IMR-90 (cell line): ENCODE measurements at regions not wholly inside any gene's neighbourhood (a gene's known extent, or its start where the extent isn't known, plus 50 kb on each side); places are given as distances from the start of the nearest gene placed in this dataset.

Experiments used
- ATAC-seq: fragments of 200-7000 bp; cut with Tn5 transposase; 2 replicates; pipeline ENCODE4 v1.9.1; 2020; ENCODE audit warnings: low read depth, mild to moderate bottlenecking, moderate library complexity
- BruUV-seq: library from RNA; stranded (reverse); fragments of 400-500 nt; replicated peaks from 2 replicates; lab custom pipeline; 2021; lab: Mats Ljungman, UMichigan
- CTCF ChIA-PET: fragments of 300-600 bp; formaldehyde crosslinking; extraction: SDS; loops from one replicate; lab custom pipeline; 2021; ENCODE audit warnings: antibody characterized with exemption; lab: Yijun Ruan, JAX
- POLR2A ChIA-PET: fragments of 300-600 bp; sonication (Branson Sonifier 250); formaldehyde crosslinking; loops from one replicate; lab custom pipeline; 2022; ENCODE audit warnings: antibody characterized with exemption; ENCODE audit not compliant: unreplicated experiment; lab: Charles Lee
- DNase-seq: peaks from one replicate; pipeline ENCODE4 v3.0.0; 2013
- H2AFZ ChIP-seq: replicated peaks from 2 replicates; pipeline ENCODE3; 2013; ENCODE audit warnings: low read length, mild to moderate bottlenecking; ENCODE audit not compliant: poor library complexity
- H2AK5ac ChIP-seq: 2 replicates; pipeline ENCODE4 v1.6.1; 2013; ENCODE audit warnings: low read depth, low read length, inconsistent platforms
- H2AK9ac ChIP-seq: replicated peaks from 2 replicates; pipeline ENCODE3; 2013; ENCODE audit warnings: mild to moderate bottlenecking, low read depth, low read length, moderate library complexity; ENCODE audit not compliant: poor library complexity
- H2BK120ac ChIP-seq: 2 replicates; pipeline ENCODE4 v1.6.1; 2013; ENCODE audit warnings: low read depth, low read length, inconsistent platforms
- H2BK15ac ChIP-seq: 3 replicates; pipeline ENCODE4 v1.6.1; 2013; ENCODE audit warnings: low read depth, low read length, inconsistent platforms
- H2BK20ac ChIP-seq: 2 replicates; pipeline ENCODE4 v1.6.1; 2013; ENCODE audit warnings: low read depth, mild to moderate bottlenecking, inconsistent platforms, low read length, moderate library complexity
- H2BK5ac ChIP-seq: 2 replicates; pipeline ENCODE4 v1.6.1; 2013; ENCODE audit warnings: mild to moderate bottlenecking, low read depth, low read length, inconsistent platforms; ENCODE audit not compliant: poor library complexity, severe bottlenecking
- H3K14ac ChIP-seq: replicated peaks from 2 replicates; pipeline ENCODE4 v1.6.1; 2013; ENCODE audit warnings: low read depth, low read length, inconsistent platforms
- H3K18ac ChIP-seq: 2 replicates; pipeline ENCODE4 v1.6.1; 2013; ENCODE audit warnings: low read depth, low read length, control low read depth
- H3K23ac ChIP-seq: 2 replicates; pipeline ENCODE4 v1.6.1; 2013; ENCODE audit warnings: low read depth, low read length, inconsistent platforms
- H3K27ac ChIP-seq: 2 replicates; pipeline ENCODE4 v1.5.1; 2013; ENCODE audit warnings: mild to moderate bottlenecking, control low read depth, low read length; ENCODE audit not compliant: insufficient read depth
- H3K27me3 ChIP-seq: 2 replicates; pipeline ENCODE4 v1.6.1; 2013; ENCODE audit warnings: low read length; ENCODE audit not compliant: control insufficient read depth, insufficient read depth
- H3K36me3 ChIP-seq: 2 replicates; pipeline ENCODE4 v1.6.1; 2013; ENCODE audit warnings: low read length, mixed read lengths; ENCODE audit not compliant: control insufficient read depth, insufficient read depth
- H3K4ac ChIP-seq: 2 replicates; pipeline ENCODE4 v1.6.1; 2013; ENCODE audit warnings: low read depth, low read length, inconsistent platforms
- H3K4me1 ChIP-seq: 2 replicates; pipeline ENCODE4 v1.6.1; 2013; ENCODE audit warnings: low read length, mixed read lengths; ENCODE audit not compliant: control insufficient read depth, insufficient read depth
- H3K4me2 ChIP-seq: 2 replicates; pipeline ENCODE4 v1.6.1; 2013; ENCODE audit warnings: low read depth, mild to moderate bottlenecking, control low read depth, low read length, moderate library complexity
- H3K4me3 ChIP-seq: 2 replicates; pipeline ENCODE4 v1.5.1; 2013; ENCODE audit warnings: low read depth, mild to moderate bottlenecking, control low read depth, low read length, moderate library complexity; ENCODE audit not compliant: insufficient read depth
- H3K56ac ChIP-seq: 2 replicates; pipeline ENCODE4 v1.6.1; 2013; ENCODE audit warnings: low read length, inconsistent platforms; ENCODE audit not compliant: insufficient read depth; ENCODE audit errors: extremely low read depth
- H3K79me1 ChIP-seq, 2 experiments: 2 replicates each; pipeline ENCODE4 v1.6.1; 2013; ENCODE audit warnings: low read length in 2 of 2, inconsistent platforms in 1 of 2, low read depth in 1 of 2
- H3K9ac ChIP-seq: 2 replicates; pipeline ENCODE4 v1.6.1; 2013; ENCODE audit warnings: low read depth, low read length, control low read depth
- H3K9me1 ChIP-seq: 2 replicates; pipeline ENCODE4 v1.6.1; 2013; ENCODE audit warnings: low read length, inconsistent platforms; ENCODE audit not compliant: insufficient read depth
- H3K9me3 ChIP-seq: 2 replicates; pipeline ENCODE4 v1.6.1; 2013; ENCODE audit warnings: low read length; ENCODE audit not compliant: control insufficient read depth, insufficient read depth
- H4K20me1 ChIP-seq: 2 replicates; pipeline ENCODE4 v1.6.1; 2013; ENCODE audit warnings: low read length, inconsistent platforms; ENCODE audit not compliant: insufficient read depth
- H4K5ac ChIP-seq: 2 replicates; pipeline ENCODE4 v1.6.1; 2013; ENCODE audit warnings: mild to moderate bottlenecking, low read depth, low read length, control low read depth
- H4K8ac ChIP-seq, 2 experiments: 2 replicates each; pipeline ENCODE4 v1.6.1; 2013; ENCODE audit warnings: low read depth in 2 of 2, low read length in 2 of 2, control low read depth in 1 of 2, inconsistent platforms in 1 of 2
- H4K91ac ChIP-seq: 2 replicates; pipeline ENCODE4 v1.6.1; 2013; ENCODE audit warnings: low read depth, low read length, inconsistent platforms; ENCODE audit not compliant: insufficient read depth
- CEBPB ChIP-seq: IDR thresholded peaks from 2 replicates; pipeline ENCODE4 v1.6.1; 2012; ENCODE audit warnings: low read depth, low read length, improper control_type of control experiment
- MAFK ChIP-seq: IDR thresholded peaks from 2 replicates; pipeline ENCODE4 v1.6.1; 2012; ENCODE audit warnings: low read depth, low read length, improper control_type of control experiment
- RFX5 ChIP-seq: IDR thresholded peaks from 2 replicates; pipeline ENCODE4 v1.8.0; 2012; ENCODE audit warnings: low read depth, mild to moderate bottlenecking, low read length, moderate library complexity
- WGBS, 2 experiments: methylation state at CpG; one replicate each; pipeline versions ENCODE4 v1.1.5 to v1.1.7; 2013; ENCODE audit warnings: missing lambda C conversion rate in 2 of 2; ENCODE audit not compliant: insufficient read length in 1 of 2; ENCODE audit errors: extremely low coverage in 2 of 2; 5-methylcytosine and 5-hydroxymethylcytosine counted together
- dilution Hi-C: fragments of 300-500 bp; cut with HindIII; formaldehyde crosslinking; loops from one replicate; pipeline ENCODE4 v1.14.3; 2018; ENCODE audit warnings: low sequenced_read_pairs; ENCODE audit not compliant: unreplicated experiment
- in situ Hi-C: fragments of 300-500 bp; cut with MboI; formaldehyde crosslinking; loops from 3 replicates; pipeline ENCODE4 v1.14.3; 2019; ENCODE audit warnings: low sequenced_read_pairs, inconsistent platforms, mixed read lengths
- intact Hi-C: fragments of 100-400 bp; cut with micrococcal nuclease; formaldehyde crosslinking; loops from 2 replicates; pipeline ENCODE4 v1.10.0; 2022

GRCh38 chrX:129249563-129249962 is 273.7 kb downstream of the SMARCA1 start:
- dilution Hi-C loops, result no loop called here
- CTCF ChIA-PET, result no interaction called here
- H3K14ac ChIP-seq, result no peak overlapping the region

More at GRCh38 chrX:129249563-129249962, 273.7 kb downstream of the SMARCA1 start:
- Histone ChIP-seq H3K27ac (no peak overlapping the region), H2BK120ac (no peak overlapping the region), H3K9me3 (no peaks in the 10 kb centered on the region), H3K9ac (no peak overlapping the region), H2AFZ (no peak overlapping the region), H2BK5ac (no peak overlapping the region), H3K27me3 (no peaks in the 10 kb centered on the region), H2AK5ac (no peak overlapping the region), H2BK15ac (no peak overlapping the region), H3K79me1 (no peaks in the 10 kb centered on the region), H3K56ac (no peak overlapping the region), H4K5ac (no peak overlapping the region), H4K8ac (no peak overlapping the region), H3K18ac (no peak overlapping the region), H4K91ac (no peak overlapping the region), H3K4ac (no peak overlapping the region), H4K20me1 (no peaks in the 10 kb centered on the region), H3K4me1 (no peaks in the 10 kb centered on the region), H3K36me3 (no peaks in the 10 kb centered on the region), H3K4me3 (no peak overlapping the region), H2AK9ac (no peak overlapping the region), H3K4me2 (no peak overlapping the region), H3K23ac (no peak overlapping the region), H2BK20ac (no peak overlapping the region), H3K9me1 (no peaks in the 10 kb centered on the region)
- BruUV-seq, result no TSS peak
- intact Hi-C loops, result no loop called here
- no CpG with 5 or more reads among the region's 3 CpGs for WGBS, 2 experiments
- POLR2A ChIA-PET, result no interaction called here
- in situ Hi-C loops, result no loop called here
- ATAC-seq, result no peak
- TF ChIP-seq RFX5, result no peak
- peak; percentile 56 for TF ChIP-seq MAFK
- no peak for TF ChIP-seq CEBPB
- DNase-seq, result no peak
